ENCODE measurements at regions not wholly inside any gene's neighbourhood (a gene's known extent, or its start where the extent isn't known, plus 50 kb on each side); places are given as distances from the start of the nearest gene placed in this dataset.

DNA sequence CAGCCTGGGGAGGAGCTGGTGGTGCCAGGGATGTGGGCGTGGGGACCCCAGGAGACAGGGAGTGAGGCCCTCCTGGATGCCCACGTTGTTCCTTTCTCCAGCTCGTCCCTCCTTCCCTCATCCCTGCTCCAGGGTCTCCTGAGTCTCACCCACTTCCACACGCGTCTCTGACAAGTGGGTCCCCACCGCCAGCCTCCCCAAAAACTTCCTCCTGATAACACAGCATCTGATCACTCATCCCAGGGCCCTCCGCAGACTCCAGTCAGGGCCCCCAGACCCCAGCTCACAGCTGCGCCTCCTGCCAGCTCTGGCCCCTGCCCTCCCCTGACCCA is 60.6 kb upstream of the INPP5A start:
- peaks cover 2% of the 10 kb centered on the region for H3K9me3 Mint-ChIP-seq (ENCODE audit: unreplicated experiment)
- H3K27ac Mint-ChIP-seq (ENCODE audit: unreplicated experiment), result no peak overlapping the region
- no peaks in the 10 kb centered on the region for H3K36me3 Mint-ChIP-seq (ENCODE audit: unreplicated experiment)
- H3K4me1 Mint-ChIP-seq (ENCODE audit: low read depth, unreplicated experiment), result no peaks in the 10 kb centered on the region
- TF ChIP-seq, protein P1, sequence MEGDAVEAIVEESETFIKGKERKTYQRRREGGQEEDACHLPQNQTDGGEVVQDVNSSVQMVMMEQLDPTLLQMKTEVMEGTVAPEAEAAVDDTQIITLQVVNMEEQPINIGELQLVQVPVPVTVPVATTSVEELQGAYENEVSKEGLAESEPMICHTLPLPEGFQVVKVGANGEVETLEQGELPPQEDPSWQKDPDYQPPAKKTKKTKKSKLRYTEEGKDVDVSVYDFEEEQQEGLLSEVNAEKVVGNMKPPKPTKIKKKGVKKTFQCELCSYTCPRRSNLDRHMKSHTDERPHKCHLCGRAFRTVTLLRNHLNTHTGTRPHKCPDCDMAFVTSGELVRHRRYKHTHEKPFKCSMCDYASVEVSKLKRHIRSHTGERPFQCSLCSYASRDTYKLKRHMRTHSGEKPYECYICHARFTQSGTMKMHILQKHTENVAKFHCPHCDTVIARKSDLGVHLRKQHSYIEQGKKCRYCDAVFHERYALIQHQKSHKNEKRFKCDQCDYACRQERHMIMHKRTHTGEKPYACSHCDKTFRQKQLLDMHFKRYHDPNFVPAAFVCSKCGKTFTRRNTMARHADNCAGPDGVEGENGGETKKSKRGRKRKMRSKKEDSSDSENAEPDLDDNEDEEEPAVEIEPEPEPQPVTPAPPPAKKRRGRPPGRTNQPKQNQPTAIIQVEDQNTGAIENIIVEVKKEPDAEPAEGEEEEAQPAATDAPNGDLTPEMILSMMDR (IDR thresholded peaks at IDR 0.05; ENCODE audit: partially characterized antibody, unreplicated experiment), result no peak
- DNase-seq, result no peak
- no peak overlapping the region for H3K4me3 Mint-ChIP-seq (ENCODE audit: unreplicated experiment)
- H3K27me3 Mint-ChIP-seq (ENCODE audit: unreplicated experiment), result peaks cover 4% of the 10 kb centered on the region

DNA sequence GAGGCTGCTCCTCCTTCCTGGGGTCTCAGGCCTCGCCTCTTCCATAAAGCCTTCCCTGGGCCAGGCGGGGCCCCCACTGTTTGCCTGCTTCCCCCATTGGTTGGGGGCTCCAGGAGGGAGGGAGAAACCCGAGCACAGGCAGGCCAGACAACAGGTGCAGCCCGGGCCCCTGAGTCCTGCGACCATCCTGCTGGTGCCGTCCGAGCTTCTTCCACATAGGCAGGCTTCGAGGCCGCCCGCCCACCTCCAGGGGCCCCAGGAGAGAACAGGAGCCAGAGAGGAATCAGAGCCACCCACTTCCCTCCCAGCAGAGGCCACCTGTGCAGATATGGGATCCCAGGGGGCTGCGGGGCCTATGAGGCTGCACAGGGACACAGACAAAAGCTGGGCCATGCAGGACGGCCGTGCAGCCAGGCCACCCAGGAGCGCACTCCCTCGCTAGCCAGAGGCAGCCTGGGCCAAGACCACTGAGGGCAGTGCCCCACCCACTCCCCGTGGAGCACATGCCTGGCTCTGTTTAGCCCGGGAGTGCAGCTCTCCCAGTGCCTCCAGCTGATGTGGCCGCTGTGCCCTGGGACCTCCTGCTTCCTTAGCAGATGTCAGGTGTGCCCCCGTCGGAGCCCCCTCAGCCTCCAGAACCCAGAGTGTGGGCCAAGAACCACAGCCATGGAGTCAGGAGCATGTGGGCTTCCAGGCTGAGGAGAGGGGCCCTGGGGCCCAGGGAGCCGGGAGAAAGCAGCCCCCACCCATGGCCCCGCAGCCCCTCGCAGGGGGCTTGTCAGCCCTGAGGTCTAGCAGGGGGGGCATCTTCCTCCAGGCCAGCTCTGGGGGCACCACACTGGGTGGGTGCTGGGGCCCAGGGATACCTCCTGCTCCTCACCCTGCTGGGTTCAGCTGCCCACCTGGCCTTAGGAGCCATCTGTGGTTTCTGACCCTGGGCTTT is 59.9 kb upstream of the INPP5A start:
- no peaks in the 10 kb centered on the region for H3K4me1 Mint-ChIP-seq (ENCODE audit: low read depth, unreplicated experiment)
- no peak for DNase-seq
- no peak overlapping the region for H3K4me3 Mint-ChIP-seq (ENCODE audit: unreplicated experiment)

DNA sequence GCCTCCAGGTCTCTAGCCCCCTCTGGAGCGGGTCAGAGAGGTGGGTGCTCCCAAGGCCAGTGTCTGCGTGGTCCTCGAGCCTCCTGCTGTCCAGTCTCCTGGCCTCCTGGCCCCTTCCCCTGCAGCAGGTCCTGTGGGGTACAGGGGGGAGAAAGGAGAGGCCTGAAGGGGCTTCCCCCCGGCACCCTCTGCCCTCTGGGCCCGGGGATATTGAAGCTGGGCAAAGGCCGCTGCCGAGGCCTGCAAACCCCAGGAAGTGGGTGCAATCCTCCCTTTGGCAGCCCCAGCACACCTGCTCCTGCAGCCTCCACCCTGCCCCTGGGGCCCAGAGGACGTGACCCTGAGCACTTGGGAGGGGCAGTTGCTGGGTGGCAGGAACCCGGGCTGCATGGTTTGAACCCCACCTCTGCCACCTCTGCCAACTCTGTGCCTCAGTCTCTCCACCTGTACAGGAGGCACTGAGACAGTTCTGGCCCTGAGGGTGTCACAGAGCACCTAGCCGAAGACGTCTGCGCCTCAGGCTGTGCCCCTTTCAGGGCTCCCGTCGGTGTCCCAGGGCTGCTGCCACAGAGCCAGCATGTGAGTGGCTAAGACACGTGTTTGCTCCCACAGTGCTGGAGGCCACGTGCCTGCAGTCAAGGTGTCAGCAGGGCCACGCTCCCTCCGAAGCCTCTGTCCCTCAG is 59.1 kb upstream of the INPP5A start:
- Mint-ChIP-seq H3K27me3 (ENCODE audit: unreplicated experiment) (peaks cover 4% of the 10 kb centered on the region), H3K4me1 (ENCODE audit: low read depth, unreplicated experiment) (no peaks in the 10 kb centered on the region), H3K9me3 (ENCODE audit: unreplicated experiment) (peaks cover 2% of the 10 kb centered on the region), H3K27ac (ENCODE audit: unreplicated experiment) (no peak overlapping the region), H3K36me3 (ENCODE audit: unreplicated experiment) (no peaks in the 10 kb centered on the region), H3K4me3 (ENCODE audit: unreplicated experiment) (no peak overlapping the region)
- TF ChIP-seq, protein P1 (IDR thresholded peaks at IDR 0.05; ENCODE audit: partially characterized antibody, unreplicated experiment), result no peak
- DNase-seq, result no peak

More for the DNA sequence above, 59.9 kb upstream of the INPP5A start:
- H3K27ac Mint-ChIP-seq (ENCODE audit: unreplicated experiment), result no peak overlapping the region
- H3K9me3 Mint-ChIP-seq (ENCODE audit: unreplicated experiment), result peaks cover 2% of the 10 kb centered on the region
- TF ChIP-seq, protein P1 (IDR thresholded peaks at IDR 0.05; ENCODE audit: partially characterized antibody, unreplicated experiment), result no peak
- peaks cover 4% of the 10 kb centered on the region for H3K27me3 Mint-ChIP-seq (ENCODE audit: unreplicated experiment)
- no peaks in the 10 kb centered on the region for H3K36me3 Mint-ChIP-seq (ENCODE audit: unreplicated experiment)

DNA sequence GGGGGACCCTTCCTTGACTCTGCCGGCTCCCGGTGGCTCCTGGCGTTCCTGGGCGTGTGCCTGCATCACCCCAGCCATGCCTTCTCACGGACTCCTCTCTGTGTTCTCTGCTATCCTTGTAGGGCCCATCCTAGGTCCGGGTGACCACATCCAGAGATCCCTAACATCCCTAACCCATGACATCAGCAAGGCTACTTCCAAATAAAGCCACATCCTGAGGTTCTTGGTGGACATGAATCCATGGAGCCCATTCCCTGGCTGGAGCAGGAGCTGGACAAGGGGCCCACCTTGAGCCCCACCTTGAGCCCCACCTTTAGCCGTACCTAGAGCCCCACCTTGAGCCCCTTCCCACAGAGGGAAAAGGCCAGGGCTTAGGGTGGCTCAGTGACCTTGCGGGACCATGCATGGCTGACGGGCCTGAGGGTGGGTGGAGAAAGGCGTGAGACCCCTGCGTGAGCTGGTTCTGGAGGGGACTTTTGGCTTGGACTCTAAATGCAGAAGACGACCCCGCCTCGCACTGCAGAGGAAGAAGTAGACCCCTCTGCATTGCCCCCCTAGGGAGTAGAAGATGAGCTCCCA is 58.5 kb upstream of the INPP5A start:
- Mint-ChIP-seq H3K9me3 (ENCODE audit: unreplicated experiment) (peaks cover 2% of the 10 kb centered on the region), H3K27ac (ENCODE audit: unreplicated experiment) (no peak overlapping the region), H3K4me1 (ENCODE audit: low read depth, unreplicated experiment) (no peaks in the 10 kb centered on the region), H3K27me3 (ENCODE audit: unreplicated experiment) (peaks cover 4% of the 10 kb centered on the region), H3K4me3 (ENCODE audit: unreplicated experiment) (no peak overlapping the region), H3K36me3 (ENCODE audit: unreplicated experiment) (no peaks in the 10 kb centered on the region)
- no peak for DNase-seq
- TF ChIP-seq, protein P1 (IDR thresholded peaks at IDR 0.05; ENCODE audit: partially characterized antibody, unreplicated experiment), result no peak
